Subcutaneous abdominal adipose tissue (tissue), 5 donors: ENCODE measurements at regions not wholly inside any gene's neighbourhood (a gene's known extent, or its start where the extent isn't known, plus 50 kb on each side); places are given as distances from the start of the nearest gene placed in this dataset.

Source experiments
- H3K27ac ChIP-seq: one replicate; pipeline ENCODE4 v1.7.0; 2013; ENCODE audit warnings: low read depth, mild to moderate bottlenecking, inconsistent platforms, low read length, moderate library complexity
- H3K27me3 ChIP-seq, 5 donors: one replicate each; pipeline ENCODE4 v1.7.0; 2013; ENCODE audit warnings: low read length in 5 of 5, inconsistent platforms in 1 of 5; ENCODE audit not compliant: control insufficient read depth in 5 of 5, insufficient read depth in 4 of 5
- H3K36me3 ChIP-seq, 5 donors: one replicate each; pipeline ENCODE4 v1.7.0; 2013; ENCODE audit warnings: low read length in 5 of 5; ENCODE audit not compliant: control insufficient read depth in 5 of 5, insufficient read depth in 5 of 5
- H3K4me1 ChIP-seq, 5 donors: one replicate each; pipeline ENCODE4 v1.7.0; 2013; ENCODE audit warnings: low read length in 5 of 5, mild to moderate bottlenecking in 3 of 5, moderate library complexity in 1 of 5; ENCODE audit not compliant: control insufficient read depth in 5 of 5, insufficient read depth in 5 of 5
- H3K4me3 ChIP-seq, 5 donors: one replicate each; pipeline ENCODE4 v1.7.0; 2013; ENCODE audit warnings: low read length in 5 of 5, low read depth in 1 of 5
- H3K9ac ChIP-seq, 5 donors: one replicate each; pipeline ENCODE4 v1.7.0; 2013; ENCODE audit warnings: low read length in 5 of 5, mild to moderate bottlenecking in 4 of 5, moderate library complexity in 3 of 5
- H3K9me3 ChIP-seq, 5 donors: one replicate each; pipeline ENCODE4 v1.7.0; 2013; ENCODE audit warnings: low read length in 5 of 5; ENCODE audit not compliant: control insufficient read depth in 5 of 5
- donor health status: healthy.
- donor health status: healthy.
- donor health status: healthy.
- donor health status: healthy.
- donor health status: healthy.

DNA sequence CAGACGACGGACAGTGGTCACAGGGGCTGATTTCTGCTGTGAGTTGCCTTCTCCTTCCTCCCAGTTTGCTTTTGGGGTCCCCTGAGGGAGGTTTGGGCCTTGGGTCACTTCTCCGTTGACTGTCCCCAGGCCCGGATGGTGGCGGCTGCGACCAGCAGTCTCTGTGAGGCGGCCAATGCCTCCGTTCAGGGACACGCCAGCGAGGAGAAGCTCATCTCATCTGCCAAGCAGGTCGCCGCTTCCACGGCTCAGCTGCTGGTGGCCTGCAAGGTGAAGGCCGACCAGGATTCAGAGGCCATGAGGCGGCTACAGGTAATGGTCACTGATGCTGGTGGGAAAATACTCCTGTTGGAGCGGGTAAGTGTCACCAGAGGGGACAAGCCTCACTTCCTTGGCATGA is 206.8 kb upstream of the TPM1 start:
- no peak overlapping the region for H3K27ac ChIP-seq
- H3K9me3 ChIP-seq: no peaks in the 10 kb centered on the region
- no peaks in the 10 kb centered on the region for H3K27me3 ChIP-seq
- H3K4me1 ChIP-seq: peaks cover 0 to 11% (median 3%) of the 10 kb centered on the region in 5 donors
- H3K36me3 ChIP-seq: peaks cover 30 to 72% (median 64%) of the 10 kb centered on the region in 5 donors
- no peak overlapping the region for H3K4me3 ChIP-seq
- H3K9ac ChIP-seq: no peak overlapping the region

GRCh38 chr15:62840526-62841268 is 201.8 kb upstream of the TPM1 start:
- no peak overlapping the region for H3K4me3 ChIP-seq
- H3K9me3 ChIP-seq: no peaks in the 10 kb centered on the region
- H3K4me1 ChIP-seq: peaks cover 0 to 11% (median 5%) of the 10 kb centered on the region in 5 donors
- no peak overlapping the region for H3K9ac ChIP-seq
- no peak overlapping the region for H3K27ac ChIP-seq
- H3K27me3 ChIP-seq: no peaks in the 10 kb centered on the region
- peaks cover 19 to 76% (median 65%) of the 10 kb centered on the region in 5 donors for H3K36me3 ChIP-seq

GRCh38 chr15:62841269-62841628 is 201.3 kb upstream of the TPM1 start:
- H3K4me3 ChIP-seq: no peak overlapping the region
- no peak overlapping the region for H3K9ac ChIP-seq
- H3K27ac ChIP-seq: no peak overlapping the region
- H3K27me3 ChIP-seq: no peaks in the 10 kb centered on the region
- H3K9me3 ChIP-seq: no peaks in the 10 kb centered on the region
- H3K4me1 ChIP-seq: peaks cover 0 to 12% (median 5%) of the 10 kb centered on the region in 5 donors
- H3K36me3 ChIP-seq: peaks cover 19 to 70% (median 59%) of the 10 kb centered on the region in 5 donors

DNA sequence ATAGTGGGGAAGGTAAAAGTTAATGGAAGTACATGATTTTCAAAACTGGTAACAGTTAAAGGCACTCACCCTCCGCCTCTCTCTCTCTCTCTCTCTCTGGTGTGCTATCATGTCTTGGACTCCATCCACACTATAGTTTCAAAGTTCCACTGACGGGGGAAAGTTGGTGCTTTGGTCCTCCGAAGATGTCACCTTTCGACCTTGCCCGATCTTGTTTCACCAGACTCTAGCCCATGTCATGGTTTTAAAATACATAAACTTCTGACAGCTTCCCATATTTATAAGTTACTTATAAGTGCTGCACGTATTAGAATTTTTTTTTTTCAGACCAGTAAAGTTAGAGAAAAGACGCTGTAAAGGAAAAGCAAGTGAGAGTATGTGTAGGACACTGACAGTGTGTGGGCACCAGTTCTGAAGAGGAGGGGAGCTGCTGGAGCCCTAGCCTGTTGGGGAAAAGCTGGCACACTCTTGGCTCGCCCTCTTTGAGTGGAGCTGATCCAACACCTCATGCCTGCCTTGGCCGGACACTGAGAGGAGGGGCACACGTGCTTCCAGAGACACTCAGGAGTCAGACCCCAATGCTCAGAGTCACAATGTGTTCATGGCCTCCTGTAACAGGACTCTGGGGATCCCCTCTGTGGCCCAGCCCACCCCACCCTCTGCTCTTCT is 200.5 kb upstream of the TPM1 start:
- no peaks in the 10 kb centered on the region for H3K27me3 ChIP-seq
- H3K27ac ChIP-seq: no peak overlapping the region
- H3K4me1 ChIP-seq: peaks cover 0 to 12% (median 5%) of the 10 kb centered on the region in 5 donors
- H3K36me3 ChIP-seq: peaks cover 15 to 68% (median 57%) of the 10 kb centered on the region in 5 donors
- H3K9me3 ChIP-seq: no peaks in the 10 kb centered on the region
- no peak overlapping the region for H3K4me3 ChIP-seq
- no peak overlapping the region for H3K9ac ChIP-seq

DNA sequence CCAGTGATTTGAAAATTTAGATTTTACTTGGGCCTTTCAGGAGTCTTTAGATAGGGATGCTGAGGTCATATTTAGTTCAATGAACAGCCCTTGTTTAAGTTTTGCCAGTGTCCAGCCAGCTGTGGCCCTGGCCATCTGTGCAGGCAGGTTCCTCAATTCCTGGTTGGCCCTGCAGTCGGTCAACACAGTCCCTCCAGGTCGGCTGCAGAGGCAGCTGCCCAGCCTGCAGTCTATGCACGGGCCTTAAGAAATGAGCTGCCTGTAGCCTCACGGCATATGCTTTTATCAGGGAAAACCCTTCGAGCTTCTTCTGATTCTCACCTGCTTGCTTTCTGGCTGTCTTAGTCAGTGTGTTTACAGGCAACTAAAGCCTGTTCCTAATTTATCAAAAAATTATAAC is 199.2 kb upstream of the TPM1 start:
- Histone ChIP-seq H3K36me3 (peaks cover 10 to 62% (median 48%) of the 10 kb centered on the region in 5 donors), H3K4me3 (no peak overlapping the region), H3K9me3 (peaks cover 0 to 4% (median 0%) of the 10 kb centered on the region in 5 donors), H3K4me1 (peaks cover 0 to 11% (median 6%) of the 10 kb centered on the region in 5 donors), H3K27me3 (no peaks in the 10 kb centered on the region), H3K9ac (no peak overlapping the region), H3K27ac (no peak overlapping the region)

DNA sequence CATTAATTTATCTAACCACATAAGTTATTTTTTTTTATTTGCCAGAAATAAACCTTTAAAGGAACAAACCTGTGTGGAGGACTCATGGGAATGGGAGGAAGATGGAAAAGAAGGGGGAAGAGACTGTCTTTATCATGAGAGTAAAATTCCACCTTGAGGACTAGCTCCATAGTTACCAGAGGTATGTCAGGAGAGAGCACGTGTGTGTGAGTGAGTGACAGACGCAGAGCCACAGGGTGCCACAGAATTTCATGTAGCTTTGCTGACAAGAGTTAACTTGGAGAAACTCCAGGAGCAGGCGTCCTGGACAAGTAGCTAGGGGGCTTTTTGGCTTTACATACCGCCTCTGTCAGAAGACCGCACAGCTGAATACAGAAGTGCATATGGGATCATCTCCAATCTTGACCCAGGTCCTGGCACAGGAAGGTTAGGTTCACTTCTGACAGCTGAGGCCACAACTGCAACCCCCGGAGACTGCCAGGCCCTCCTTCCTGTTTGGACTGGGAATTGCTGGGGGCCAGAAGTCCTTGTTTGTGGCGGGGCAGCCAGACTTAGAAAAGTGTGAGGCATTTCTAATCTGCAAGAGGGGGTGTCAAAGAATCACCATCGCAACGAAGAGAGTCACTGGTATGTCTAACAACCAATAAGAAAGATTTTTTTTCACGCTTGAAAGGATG is 197.8 kb upstream of the TPM1 start:
- Histone ChIP-seq H3K4me1 (peaks cover 0 to 22% (median 15%) of the 10 kb centered on the region in 5 donors), H3K9ac (no peak overlapping the region), H3K27me3 (no peaks in the 10 kb centered on the region), H3K4me3 (no peak overlapping the region), H3K27ac (no peak overlapping the region), H3K36me3 (peaks cover 4 to 48% (median 34%) of the 10 kb centered on the region in 5 donors), H3K9me3 (peaks cover 0 to 4% (median 0%) of the 10 kb centered on the region in 5 donors)

DNA sequence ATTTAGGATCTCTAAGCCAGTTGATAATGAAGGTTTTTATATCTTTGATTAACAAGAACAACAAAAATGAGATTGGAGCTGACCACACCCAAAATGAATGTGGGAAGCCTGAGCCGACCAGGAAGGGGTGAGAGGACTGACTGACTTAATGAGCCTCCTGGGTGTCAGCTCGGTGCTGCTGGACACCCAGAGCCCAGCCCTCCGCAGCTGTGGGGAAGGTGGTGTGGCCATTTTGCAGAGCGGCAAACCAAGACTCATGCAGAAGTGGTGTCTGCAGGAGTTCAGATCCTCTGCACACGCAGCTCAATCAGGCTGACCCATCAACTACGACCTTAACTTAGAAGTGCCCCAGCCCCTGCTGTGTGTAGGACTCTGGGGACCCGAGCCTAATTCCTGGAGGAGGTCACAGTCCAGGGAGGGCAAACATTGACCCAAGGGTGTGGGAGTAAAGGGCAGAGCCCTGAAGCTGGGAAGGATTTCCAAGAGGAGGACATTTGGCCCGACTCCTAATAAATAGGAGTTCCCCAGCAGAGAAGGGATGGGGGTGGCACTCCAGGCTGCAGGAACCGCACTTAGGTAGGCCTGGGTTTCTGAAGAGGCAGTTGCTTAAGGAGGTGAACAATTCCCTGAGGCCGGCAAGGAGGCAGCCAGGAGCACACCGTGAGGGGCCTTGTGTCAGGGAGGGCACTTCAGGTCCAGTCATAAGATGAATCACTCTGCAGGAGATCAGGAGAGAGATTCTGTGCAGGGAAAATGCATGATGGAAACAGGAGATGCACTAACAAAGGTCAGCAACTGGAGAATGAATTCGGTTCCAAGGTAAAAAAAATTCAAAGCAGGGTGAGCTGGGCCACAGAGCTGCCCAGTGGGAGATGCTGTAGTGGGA is 197.1 kb upstream of the TPM1 start:
- Histone ChIP-seq H3K9ac (no peak overlapping the region), H3K36me3 (peaks cover 4 to 40% (median 26%) of the 10 kb centered on the region in 5 donors), H3K4me3 (no peak overlapping the region), H3K27ac (no peak overlapping the region), H3K9me3 (peaks cover 0 to 4% (median 0%) of the 10 kb centered on the region in 5 donors), H3K4me1 (peaks cover 0 to 22% (median 15%) of the 10 kb centered on the region in 5 donors), H3K27me3 (no peaks in the 10 kb centered on the region)

GRCh38 chr15:62846131-62846804 is 196.3 kb upstream of the TPM1 start:
- Histone ChIP-seq H3K4me1 (peaks cover 0 to 22% (median 15%) of the 10 kb centered on the region in 5 donors), H3K9ac (no peak overlapping the region), H3K36me3 (peaks cover 4 to 32% (median 18%) of the 10 kb centered on the region in 5 donors), H3K4me3 (no peak overlapping the region), H3K27ac (no peak overlapping the region), H3K9me3 (peaks cover 0 to 4% (median 0%) of the 10 kb centered on the region in 5 donors), H3K27me3 (no peaks in the 10 kb centered on the region)
